Retinal pigment epithelial cell (primary cell): ENCODE measurements at regions not wholly inside any gene's neighbourhood (a gene's known extent, or its start where the extent isn't known, plus 50 kb on each side); places are given as distances from the start of the nearest gene placed in this dataset.

Experiments used
- DNase-seq: peaks from one replicate; pipeline ENCODE4 v3.0.0-alpha.2; 2010; ENCODE audit warnings: low read depth
- H3K4me3 ChIP-seq: 2 replicates; pipeline ENCODE4 v1.5.1; 2011; ENCODE audit warnings: mild to moderate bottlenecking, low read length, control low read depth, moderate library complexity
- CTCF ChIP-seq: conservative IDR thresholded peaks from 2 replicates; pipeline ENCODE4 v1.5.1; 2011; ENCODE audit warnings: low read depth, low read length, control low read depth, inconsistent platforms

- no peak for DNase-seq
- H3K4me3 ChIP-seq, result no peak overlapping the region
- TF ChIP-seq CTCF, result no peak
Observed at GRCh38 chr5:28495876-28496275, 1457.5 kb upstream of the CDH9 start.

GRCh38 chr5:28493456-28493855 lies 1455.1 kb upstream of the CDH9 start:
- no peak for TF ChIP-seq CTCF
- no peak for DNase-seq
- H3K4me3 ChIP-seq, result no peak overlapping the region

- no peak overlapping the region for H3K4me3 ChIP-seq
- TF ChIP-seq CTCF, result no peak
- no peak for DNase-seq
Observed at GRCh38 chr5:28488752-28489151, 1450.4 kb upstream of the CDH9 start.

GRCh38 chr5:28483327-28484025 lies 1445.1 kb upstream of the CDH9 start:
- TF ChIP-seq CTCF, result no peak
- DNase-seq, result no peak
- no peak overlapping the region for H3K4me3 ChIP-seq

- peak; percentile 58 for TF ChIP-seq CTCF
- DNase-seq, result no peak
- no peak overlapping the region for H3K4me3 ChIP-seq
Observed at GRCh38 chr5:28473531-28474107, 1435.2 kb upstream of the CDH9 start.

- DNase-seq, result no peak
- H3K4me3 ChIP-seq, result no peak overlapping the region
- TF ChIP-seq CTCF, result no peak
Observed at GRCh38 chr5:28468166-28468565, 1429.8 kb upstream of the CDH9 start.

GRCh38 chr5:28463728-28464127 lies 1425.3 kb upstream of the CDH9 start:
- no peak for TF ChIP-seq CTCF
- no peak for DNase-seq

More at GRCh38 chr5:28463728-28464127, 1425.3 kb upstream of the CDH9 start:
- H3K4me3 ChIP-seq, result no peak overlapping the region
